Adipocyte (in vitro differentiated cells): ENCODE measurements at regions not wholly inside any gene's neighbourhood (a gene's known extent, or its start where the extent isn't known, plus 50 kb on each side); places are given as distances from the start of the nearest gene placed in this dataset.
A peak's percentile ranks its signal among the peaks of the same experiment; 100 is the strongest.
"Not testable (repeated sequence)": the region's sequence is repeated elsewhere in the genome, so short reads cannot be mapped to it uniquely, and the experiment has no call there.

Source experiments
- DNase-seq: peaks from one replicate; pipeline ENCODE4 v3.0.0-alpha.2; 2015; ENCODE audit warnings: low read depth
- H3K27me3 ChIP-seq: replicated peaks from 2 replicates; pipeline ENCODE4 v1.7.0; 2013; ENCODE audit warnings: mild to moderate bottlenecking, low read length, moderate library complexity; ENCODE audit not compliant: control insufficient read depth, insufficient read depth
- H3K36me3 ChIP-seq: 2 replicates; pipeline ENCODE4 v1.7.0; 2013; ENCODE audit warnings: low read length, mild to moderate bottlenecking, moderate library complexity; ENCODE audit not compliant: control insufficient read depth, insufficient read depth, severe bottlenecking
- H3K4me1 ChIP-seq: 2 replicates; pipeline ENCODE4 v1.7.0; 2013; ENCODE audit warnings: mild to moderate bottlenecking, low read length, moderate library complexity; ENCODE audit not compliant: control insufficient read depth, insufficient read depth
- H3K4me3 ChIP-seq: 2 replicates; pipeline ENCODE4 v1.7.0; 2013; ENCODE audit warnings: mild to moderate bottlenecking, low read length, moderate library complexity
- H3K9ac ChIP-seq: 2 replicates; pipeline ENCODE4 v1.7.0; 2013; ENCODE audit warnings: mild to moderate bottlenecking, low read length, moderate library complexity
- H3K9me3 ChIP-seq: 2 replicates; pipeline ENCODE4 v1.7.0; 2013; ENCODE audit warnings: mild to moderate bottlenecking, low read length, moderate library complexity; ENCODE audit not compliant: control insufficient read depth

- H3K4me1 ChIP-seq = no peaks in the 10 kb centered on the region
- no peak for DNase-seq
- H3K9me3 ChIP-seq = no peaks in the 10 kb centered on the region
- H3K27me3 ChIP-seq = no peaks in the 10 kb centered on the region
- H3K9ac ChIP-seq = no peak overlapping the region
- H3K36me3 ChIP-seq = no peaks in the 10 kb centered on the region
- H3K4me3 ChIP-seq = no peak overlapping the region
Observed at GRCh38 chr5:99179206-99179605, 250.4 kb upstream of the CHD1 start.

GRCh38 chr5:99177796-99178195 lies 249.0 kb upstream of the CHD1 start:
- DNase-seq = no peak
- H3K4me3 ChIP-seq = no peak overlapping the region
- H3K27me3 ChIP-seq = no peaks in the 10 kb centered on the region
- H3K9ac ChIP-seq = no peak overlapping the region
- H3K36me3 ChIP-seq = no peaks in the 10 kb centered on the region
- H3K9me3 ChIP-seq = no peaks in the 10 kb centered on the region
- no peaks in the 10 kb centered on the region for H3K4me1 ChIP-seq

- no peaks in the 10 kb centered on the region for H3K9me3 ChIP-seq
- H3K27me3 ChIP-seq = no peaks in the 10 kb centered on the region
- DNase-seq = no peak
- no peaks in the 10 kb centered on the region for H3K4me1 ChIP-seq
- no peak overlapping the region for H3K4me3 ChIP-seq
- no peak overlapping the region for H3K9ac ChIP-seq
- no peaks in the 10 kb centered on the region for H3K36me3 ChIP-seq
Observed at GRCh38 chr5:99176186-99176585, 247.4 kb upstream of the CHD1 start.

DNA sequence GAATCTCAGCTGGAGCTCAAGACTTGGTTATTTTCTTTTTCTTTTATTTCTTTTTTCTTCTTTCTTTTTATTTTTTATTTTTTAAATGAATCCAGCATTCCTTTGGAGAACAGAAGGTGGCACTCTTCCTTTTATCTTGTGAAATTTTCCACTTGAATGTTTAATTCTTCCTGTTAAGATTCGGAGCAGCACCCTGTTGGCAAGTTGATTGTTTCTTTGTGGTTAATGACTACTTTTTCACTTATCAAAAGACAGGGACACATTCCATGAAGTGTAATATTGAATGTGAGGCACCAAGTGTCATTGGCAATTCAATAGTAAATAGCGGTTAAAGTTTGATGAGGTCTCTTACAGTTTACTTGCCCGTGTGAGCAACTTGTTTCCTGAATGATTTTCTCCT lies 240.5 kb upstream of the CHD1 start:
- Histone ChIP-seq H3K4me1 (no peaks in the 10 kb centered on the region), H3K9me3 (no peaks in the 10 kb centered on the region), H3K27me3 (no peaks in the 10 kb centered on the region), H3K9ac (no peak overlapping the region), H3K4me3 (no peak overlapping the region), H3K36me3 (no peaks in the 10 kb centered on the region)
- DNase-seq = peak; percentile 23

DNA sequence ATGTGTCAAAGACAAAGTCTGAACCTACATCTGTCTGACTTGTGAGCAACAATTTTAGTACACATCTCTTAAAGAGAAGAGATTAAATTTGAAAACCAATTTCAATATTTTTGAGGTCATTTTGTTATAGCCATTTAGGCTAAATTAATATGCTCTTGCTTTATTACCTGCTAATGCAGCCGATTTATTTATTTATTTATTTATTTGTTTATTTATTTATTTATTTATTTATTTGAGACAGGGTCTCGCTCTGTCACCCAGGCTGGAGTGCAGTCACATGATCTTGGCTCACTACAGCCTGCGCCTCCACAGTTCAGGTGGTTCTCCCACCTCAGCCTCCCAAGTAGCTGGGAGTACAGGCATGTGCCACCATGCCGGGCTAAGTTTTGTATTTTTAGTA lies 232.7 kb upstream of the CHD1 start:
- H3K9me3 ChIP-seq, DNase-seq, H3K36me3 ChIP-seq, H3K9ac ChIP-seq, H3K4me1 ChIP-seq, H3K27me3 ChIP-seq, H3K4me3 ChIP-seq: not testable (repeated sequence)

GRCh38 chr5:99156688-99157087 lies 227.9 kb upstream of the CHD1 start:
- Histone ChIP-seq H3K36me3 (no peaks in the 10 kb centered on the region), H3K4me1 (no peaks in the 10 kb centered on the region), H3K4me3 (no peak overlapping the region), H3K9me3 (no peaks in the 10 kb centered on the region), H3K9ac (no peak overlapping the region), H3K27me3 (no peaks in the 10 kb centered on the region)
- no peak for DNase-seq

GRCh38 chr5:99143283-99143795 lies 214.5 kb upstream of the CHD1 start:
- H3K9me3 ChIP-seq = peaks cover 13% of the 10 kb centered on the region
- not testable (repeated sequence) for H3K4me3 ChIP-seq, H3K4me1 ChIP-seq, H3K27me3 ChIP-seq, H3K36me3 ChIP-seq, DNase-seq, H3K9ac ChIP-seq

GRCh38 chr5:99141534-99142128 lies 212.8 kb upstream of the CHD1 start:
- no peaks in the 10 kb centered on the region for H3K36me3 ChIP-seq
- H3K4me1 ChIP-seq = no peaks in the 10 kb centered on the region
- H3K4me3 ChIP-seq = no peak overlapping the region
- no peak overlapping the region for H3K9ac ChIP-seq
- peaks cover 4% of the 10 kb centered on the region for H3K27me3 ChIP-seq
- peaks cover 13% of the 10 kb centered on the region for H3K9me3 ChIP-seq
- DNase-seq = no peak

GRCh38 chr5:99138911-99139310 lies 210.1 kb upstream of the CHD1 start:
- H3K9ac ChIP-seq = no peak overlapping the region
- H3K36me3 ChIP-seq = no peaks in the 10 kb centered on the region
- no peaks in the 10 kb centered on the region for H3K4me1 ChIP-seq
- H3K9me3 ChIP-seq = peaks cover 9% of the 10 kb centered on the region
- no peak for DNase-seq
- peaks cover 4% of the 10 kb centered on the region for H3K27me3 ChIP-seq
- H3K4me3 ChIP-seq = no peak overlapping the region

GRCh38 chr5:99133921-99134320 lies 205.1 kb upstream of the CHD1 start:
- Histone ChIP-seq H3K27me3 (peaks cover 4% of the 10 kb centered on the region), H3K36me3 (no peaks in the 10 kb centered on the region), H3K4me1 (peaks cover 8% of the 10 kb centered on the region), H3K4me3 (no peak overlapping the region), H3K9ac (no peak overlapping the region), H3K9me3 (no peaks in the 10 kb centered on the region)
- DNase-seq = no peak

DNA sequence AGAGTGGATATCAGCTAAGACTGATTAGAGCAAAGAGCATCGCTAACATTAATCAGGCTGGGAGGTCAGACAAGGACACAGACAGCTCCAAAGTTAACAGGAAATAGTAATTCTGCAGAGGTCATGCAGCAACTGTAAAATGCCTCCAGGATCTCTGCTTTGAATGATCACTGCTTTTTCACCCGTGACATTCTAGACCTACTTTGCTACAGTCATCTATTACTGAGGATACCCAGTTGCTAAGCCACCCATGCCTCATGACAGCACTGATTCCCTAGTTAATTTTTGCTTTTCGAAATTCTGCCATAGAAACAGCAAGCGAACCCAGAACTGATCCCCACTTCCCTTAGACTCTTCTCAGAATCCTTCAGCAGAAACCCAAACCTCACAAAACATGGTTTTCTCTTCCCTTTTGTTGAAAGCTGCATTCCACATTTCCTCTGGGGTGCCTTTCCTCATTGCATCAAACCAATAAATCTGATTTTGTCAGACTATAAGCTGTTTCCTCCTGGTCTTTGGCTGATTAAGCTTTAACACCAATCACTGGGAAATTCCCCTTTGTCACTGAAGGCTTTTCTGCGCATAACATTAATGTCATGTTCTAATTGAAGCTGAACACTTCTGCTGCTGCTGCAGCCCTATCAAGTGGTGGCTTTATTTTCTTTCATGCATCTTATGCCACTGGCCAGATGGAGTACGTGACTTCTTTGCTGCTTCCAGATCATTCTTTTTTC lies 201.1 kb upstream of the CHD1 start:
- Histone ChIP-seq H3K36me3 (no peaks in the 10 kb centered on the region), H3K4me1 (peaks cover 8% of the 10 kb centered on the region), H3K9ac (no peak overlapping the region), H3K27me3 (no peaks in the 10 kb centered on the region), H3K9me3 (no peaks in the 10 kb centered on the region), H3K4me3 (no peak overlapping the region)
- no peak for DNase-seq
